Stimulated activated CD4-positive, alpha-beta T cell treated with anti-CD3 and anti-CD28 coated beads, TNF-alpha, amount 100 ng/mL, for 1 hour (primary cell): ENCODE measurements at regions not wholly inside any gene's neighbourhood (a gene's known extent, or its start where the extent isn't known, plus 50 kb on each side); places are given as distances from the start of the nearest gene placed in this dataset.

Experiments
- DNase-seq, 3 donors: peaks; one replicate each; pipeline ENCODE4 v3.0.0-alpha.2; 2020; ENCODE audit warnings: low read depth in 3 of 3, low spot score in 1 of 3

DNA sequence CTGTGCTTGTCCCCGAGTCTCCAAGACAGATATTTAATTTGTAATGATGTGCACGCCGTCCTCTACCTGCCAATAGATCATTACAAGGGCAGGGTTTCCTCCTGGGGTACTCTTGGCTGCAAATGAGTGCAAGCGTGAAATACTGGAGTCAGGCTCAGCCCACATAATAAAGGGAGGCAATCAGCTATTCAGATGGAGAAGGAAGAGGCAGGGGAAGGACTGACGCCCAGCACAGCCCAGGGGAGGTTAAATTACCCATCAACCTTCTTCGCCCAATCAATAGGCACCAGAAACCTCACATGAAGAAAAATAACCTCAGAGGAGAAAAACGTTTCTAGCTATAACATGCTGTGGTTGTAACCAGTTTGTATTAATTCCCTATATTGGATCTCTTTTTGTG is 544.9 kb upstream of the ADARB2 start:
- DNase-seq: no peak

DNA sequence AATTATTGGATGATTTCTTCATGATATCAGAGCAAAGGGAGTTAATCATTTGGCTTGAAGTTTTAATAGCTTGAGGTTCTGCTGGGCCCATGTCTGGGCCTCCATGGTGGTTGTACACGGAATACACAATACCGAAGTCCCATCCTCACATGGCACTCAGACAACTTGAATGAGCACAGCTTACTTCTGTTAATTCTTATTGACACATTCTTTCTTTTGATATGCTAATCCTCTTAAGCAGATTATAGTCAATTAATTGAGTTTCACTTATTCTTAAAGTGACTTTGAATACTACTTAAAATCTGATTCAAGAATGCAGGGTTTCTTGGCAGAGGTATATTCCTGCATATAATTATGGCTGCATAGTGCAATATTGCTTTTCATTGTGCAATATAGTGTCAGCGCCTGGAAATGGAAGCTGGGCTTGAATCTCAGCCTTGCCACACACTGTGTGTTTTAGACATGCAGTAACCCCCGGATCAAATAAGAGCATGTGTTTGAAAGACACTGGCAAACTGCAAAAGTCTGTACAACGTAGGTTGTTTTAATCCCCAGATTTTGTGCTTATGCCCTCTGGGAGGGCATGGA is 543.5 kb upstream of the ADARB2 start:
- no peak for DNase-seq

DNA sequence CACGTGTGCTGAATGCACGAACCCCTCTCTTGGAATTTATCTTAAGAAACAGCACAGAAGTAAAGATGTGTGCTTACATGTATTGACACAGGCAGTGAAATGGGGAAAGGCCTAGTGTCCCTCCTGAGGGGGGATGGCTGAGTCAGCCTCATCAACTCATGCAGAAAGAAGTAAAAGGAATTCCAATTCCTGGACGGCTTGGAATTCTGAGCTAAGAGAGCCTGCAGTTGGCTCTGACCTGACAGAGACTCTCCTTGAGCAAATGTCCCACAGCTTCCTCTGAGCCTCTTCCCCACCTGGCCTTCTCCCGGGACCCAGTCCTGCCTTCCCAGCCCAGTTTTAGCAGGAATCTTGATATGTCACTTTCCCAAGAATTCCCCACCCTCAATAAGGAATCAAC is 542.4 kb upstream of the ADARB2 start:
- no peak for DNase-seq

DNA sequence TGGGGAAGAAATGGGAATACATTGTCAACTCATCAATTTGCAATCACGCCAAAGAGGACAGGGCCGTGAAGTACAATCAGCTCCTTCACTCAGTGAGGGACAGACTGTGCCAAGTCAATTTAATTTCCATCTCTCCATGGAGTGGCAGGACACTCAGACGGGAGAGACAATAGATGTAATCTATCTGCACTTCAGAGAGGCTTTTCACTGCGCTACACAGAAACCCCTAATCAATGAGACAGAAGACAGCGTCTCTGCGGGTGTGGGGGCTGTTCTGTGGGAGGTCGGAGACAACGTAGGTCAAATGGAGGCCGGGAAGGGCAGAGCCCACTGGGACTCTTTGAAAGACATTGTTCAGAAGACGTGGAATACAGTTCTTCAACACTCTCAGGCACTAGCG is 541.0 kb upstream of the ADARB2 start:
- DNase-seq: no peak

DNA sequence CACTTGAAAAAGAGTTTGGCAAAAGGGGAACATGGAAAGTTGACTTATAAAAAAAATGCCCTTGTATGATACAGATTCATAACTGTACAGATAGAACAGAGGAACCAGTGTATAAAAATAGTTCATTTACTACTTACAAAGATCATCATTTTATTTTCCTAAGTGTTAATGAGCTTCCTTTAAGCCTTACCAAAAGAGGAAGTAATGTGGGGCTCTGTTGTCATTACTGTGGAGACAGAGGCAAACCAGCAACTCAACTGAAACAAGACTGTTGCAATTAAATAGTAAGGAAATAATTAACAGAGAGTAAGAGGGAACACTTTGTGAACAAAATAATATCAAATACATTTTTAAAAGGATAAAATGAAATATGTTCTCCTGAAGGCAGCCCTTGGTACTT is 526.2 kb upstream of the ADARB2 start:
- DNase-seq: no peak

DNA sequence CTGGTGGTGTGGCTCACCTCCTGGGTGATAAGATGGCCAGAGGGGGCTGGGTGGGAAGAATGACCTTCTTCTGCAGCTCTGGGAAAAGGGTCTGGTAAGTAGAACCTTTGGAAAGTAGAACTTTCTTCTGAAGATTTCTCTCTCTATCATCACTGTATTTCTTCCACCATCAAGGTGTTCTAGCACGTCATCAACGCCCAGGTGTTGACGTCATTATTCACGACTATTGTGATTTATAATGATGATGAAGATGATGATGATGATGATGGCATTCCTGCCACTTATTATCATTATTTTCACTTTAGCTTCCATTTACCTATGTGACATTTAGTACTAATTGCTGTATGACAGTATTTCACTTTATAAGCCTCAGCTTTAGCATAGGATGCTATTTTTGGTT is 525.6 kb upstream of the ADARB2 start:
- DNase-seq: no peak

DNA sequence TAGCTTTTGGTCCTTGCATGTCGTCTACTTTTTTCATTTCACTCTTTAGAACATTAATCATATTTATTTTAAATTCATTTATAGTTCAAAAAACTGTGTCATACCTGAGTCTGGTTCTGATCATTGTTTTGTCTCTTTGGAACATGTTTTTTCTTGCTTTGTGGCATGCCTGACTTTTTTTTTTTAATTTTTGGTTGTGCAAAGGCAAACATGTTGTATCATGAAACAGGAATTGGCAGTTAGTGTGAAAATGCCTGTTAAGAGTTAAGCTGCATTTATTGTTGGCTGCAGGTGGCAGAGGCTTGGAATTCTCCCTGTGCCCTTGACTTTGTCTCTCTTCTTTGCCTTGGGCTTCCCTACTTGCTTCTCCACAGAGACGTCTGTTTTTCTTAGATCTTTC is 525.0 kb upstream of the ADARB2 start:
- no peak for DNase-seq

DNA sequence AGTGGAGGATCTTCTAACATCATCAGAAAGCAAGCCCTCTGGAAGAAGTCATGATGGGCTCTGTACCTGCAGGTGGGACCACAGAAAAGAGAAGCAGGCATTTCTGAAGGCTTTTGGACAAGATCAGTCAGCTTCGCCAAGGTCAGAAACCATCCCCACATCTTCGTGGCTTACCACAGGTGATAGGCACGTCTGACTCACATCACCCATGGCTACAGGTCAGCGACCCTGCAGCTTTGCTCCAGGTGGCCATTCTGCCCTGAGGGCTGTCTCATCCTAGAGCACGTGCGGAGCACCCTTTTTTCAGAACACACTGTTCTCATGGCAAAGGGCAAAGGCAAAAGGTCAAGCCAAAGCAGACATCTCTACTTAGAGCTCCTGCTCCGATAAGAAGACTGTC is 518.9 kb upstream of the ADARB2 start:
- no peak for DNase-seq

DNA sequence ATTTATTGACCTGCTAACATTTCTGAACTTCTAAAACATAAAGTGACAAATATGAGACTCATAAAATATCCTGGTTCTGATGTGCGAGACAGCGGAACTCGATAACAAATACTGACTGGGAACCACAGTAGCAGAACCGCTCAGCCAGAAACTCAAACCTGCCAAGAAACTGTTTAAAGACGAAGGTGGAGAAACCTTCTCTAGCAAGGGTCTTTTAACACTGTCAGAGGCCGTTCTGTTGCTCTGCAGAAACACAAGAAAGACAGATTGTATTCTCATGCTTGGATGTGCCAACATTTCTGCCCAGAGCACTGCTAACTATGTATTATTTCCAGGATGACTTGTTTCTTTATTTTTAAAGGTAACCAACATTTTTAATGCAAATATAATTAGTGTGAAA is 514.8 kb upstream of the ADARB2 start:
- DNase-seq: no peak

DNA sequence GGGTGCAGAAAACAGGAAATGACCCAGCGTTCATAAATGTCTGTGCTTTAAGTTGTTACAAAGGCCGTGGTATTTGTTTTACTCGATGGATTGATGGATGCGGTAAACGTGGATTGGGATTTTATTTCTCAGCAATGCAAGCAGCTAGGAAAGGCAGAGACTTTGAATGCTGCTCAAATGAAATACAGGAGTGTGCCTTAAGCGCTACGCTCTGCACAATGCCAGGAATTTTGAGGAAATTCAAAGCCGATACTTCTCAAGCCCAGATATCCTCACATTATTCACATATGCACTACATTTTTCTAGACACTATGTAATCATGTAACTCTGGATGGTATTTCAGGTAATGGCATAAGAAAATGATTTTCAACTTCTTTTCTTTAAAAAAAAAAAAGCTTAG is 514.3 kb upstream of the ADARB2 start:
- no peak for DNase-seq

DNA sequence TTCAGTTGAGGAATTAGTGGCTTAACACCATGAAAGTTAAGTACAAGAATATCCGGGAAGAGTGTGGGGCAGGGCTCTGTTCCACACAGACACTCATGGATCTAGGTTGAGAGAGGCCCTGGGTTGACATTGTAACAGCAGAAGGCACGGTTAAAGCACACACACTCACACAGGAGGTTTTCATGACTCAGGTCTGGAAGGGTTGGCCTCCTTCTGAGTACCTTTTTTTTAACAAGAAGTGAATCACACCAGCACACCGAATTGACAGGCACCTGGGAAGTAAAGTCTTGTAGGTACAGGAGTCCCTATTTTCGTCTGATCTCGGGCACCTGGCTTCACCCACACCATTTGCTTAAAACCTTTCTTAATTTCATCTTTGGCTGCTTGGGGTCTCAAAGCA is 509.4 kb upstream of the ADARB2 start:
- no peak for DNase-seq

DNA sequence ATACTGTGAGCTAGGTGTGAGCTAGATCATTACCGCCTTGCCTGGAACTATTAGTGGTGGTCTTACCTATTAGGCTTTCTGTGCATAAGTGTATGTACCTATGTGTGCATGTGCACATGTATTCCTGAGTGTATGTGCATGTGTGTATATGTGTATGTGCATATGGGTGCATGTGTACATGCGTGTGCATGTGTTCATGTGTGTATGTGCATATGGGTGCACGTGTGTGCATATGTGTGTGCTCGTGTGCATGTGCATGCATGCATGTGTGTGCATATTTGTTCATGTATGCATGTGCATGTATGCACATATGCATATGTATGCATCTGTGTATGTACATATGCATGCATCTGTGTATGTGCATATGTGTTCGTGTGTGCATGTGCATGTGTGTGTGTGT is 508.3 kb upstream of the ADARB2 start:
- DNase-seq: no peak

DNA sequence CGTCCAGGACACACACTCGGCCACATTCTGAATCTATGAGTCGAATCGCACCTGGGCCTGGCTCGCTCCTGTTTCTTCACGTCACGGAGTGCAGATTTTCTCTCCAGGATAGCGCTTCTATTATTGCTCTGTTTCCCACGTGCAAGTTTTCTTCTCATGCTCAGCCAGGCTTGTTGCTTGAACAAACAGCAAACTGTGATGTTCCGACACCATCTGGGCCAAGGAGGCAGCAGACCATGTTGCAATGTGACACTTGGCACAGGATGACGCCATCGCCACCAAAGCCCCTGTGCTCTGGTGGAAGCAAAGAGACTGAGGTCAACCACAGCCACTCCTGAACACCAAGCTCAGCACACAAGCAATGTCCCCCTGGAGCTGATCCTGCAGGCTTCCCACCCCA is 507.1 kb upstream of the ADARB2 start:
- no peak for DNase-seq

DNA sequence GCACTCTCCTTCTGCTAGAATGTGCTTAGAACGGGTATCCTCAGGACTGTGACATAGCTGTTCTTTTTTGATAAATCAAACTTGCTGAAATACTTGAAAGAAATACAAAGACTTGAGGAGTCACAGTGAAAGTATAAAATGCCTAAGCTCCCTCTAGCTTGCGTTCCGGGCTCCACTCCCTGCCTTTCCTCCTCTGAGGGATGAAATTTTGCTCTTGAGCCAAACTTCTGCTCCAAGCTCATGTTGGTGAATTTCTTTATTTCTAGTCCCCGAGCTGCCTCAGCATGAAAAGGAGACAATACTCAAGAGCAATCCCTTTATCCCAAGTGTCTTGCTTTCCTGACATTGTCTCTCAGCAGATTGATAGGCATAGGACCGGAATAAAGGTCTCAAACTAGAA is 499.6 kb upstream of the ADARB2 start:
- no peak for DNase-seq

DNA sequence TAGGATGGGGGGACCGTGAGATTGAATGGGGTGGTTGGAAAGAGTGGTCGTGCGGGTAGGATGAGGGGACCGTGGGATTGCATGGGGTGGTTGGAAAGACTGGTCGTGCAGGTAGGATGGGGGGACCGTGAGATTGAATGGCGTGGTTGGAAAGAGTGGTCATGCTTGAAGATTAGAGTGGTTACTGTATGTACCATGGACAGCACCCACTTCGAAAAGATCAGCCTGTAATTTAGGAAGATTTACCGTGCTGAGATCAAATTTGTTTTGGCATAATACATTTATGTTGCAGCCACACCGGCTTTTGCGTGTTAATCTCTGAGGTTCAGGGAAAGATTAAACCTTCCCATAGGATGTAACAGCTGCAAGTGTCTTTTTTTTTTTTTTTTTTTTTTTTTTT is 495.2 kb upstream of the ADARB2 start:
- DNase-seq: no peak

DNA sequence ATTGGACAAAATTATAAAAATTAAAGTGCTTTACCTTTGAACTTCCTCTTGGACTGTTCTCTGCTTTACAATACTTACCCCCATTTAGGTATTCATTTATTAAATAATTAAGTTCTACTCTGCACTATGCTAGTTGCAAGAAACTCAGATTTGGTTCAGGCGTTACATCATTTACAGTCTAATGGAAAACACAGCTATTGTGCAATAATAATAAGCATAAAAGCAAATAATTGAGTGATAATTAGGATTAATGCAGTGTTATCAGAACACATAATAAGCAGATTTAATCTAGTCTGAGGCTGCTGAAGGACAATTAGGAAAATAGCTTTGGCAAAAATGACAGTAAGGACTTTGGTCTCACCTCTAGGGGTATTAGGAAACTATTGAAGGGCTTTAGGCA is 493.2 kb upstream of the ADARB2 start:
- no peak for DNase-seq

DNA sequence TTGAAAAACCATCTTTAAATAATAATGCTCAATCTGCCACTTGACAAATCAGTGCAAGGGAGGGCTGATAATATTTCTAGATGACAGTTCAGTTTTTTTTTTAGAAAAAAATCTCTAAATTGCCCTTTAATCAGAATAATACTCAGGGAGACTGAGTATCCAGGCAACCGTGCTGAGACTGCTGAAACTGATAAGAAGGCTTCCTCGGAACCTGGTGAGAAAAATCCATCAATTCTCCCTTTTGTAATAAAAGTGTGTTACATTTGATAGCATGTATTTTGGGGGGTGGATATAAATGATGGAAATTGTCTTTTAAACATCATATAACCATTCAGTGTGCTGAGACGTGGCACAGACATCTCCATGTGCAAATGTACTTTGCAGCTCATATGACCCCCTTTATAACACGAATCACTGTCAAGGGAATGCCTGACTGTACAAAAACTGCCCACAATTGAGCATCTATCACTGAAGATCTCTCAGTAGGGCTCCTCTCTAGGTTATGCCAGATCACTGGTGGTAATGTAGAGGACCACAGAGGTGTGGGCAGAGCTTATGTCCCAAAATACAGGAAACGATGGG is 491.1 kb upstream of the ADARB2 start:
- DNase-seq: no peak

DNA sequence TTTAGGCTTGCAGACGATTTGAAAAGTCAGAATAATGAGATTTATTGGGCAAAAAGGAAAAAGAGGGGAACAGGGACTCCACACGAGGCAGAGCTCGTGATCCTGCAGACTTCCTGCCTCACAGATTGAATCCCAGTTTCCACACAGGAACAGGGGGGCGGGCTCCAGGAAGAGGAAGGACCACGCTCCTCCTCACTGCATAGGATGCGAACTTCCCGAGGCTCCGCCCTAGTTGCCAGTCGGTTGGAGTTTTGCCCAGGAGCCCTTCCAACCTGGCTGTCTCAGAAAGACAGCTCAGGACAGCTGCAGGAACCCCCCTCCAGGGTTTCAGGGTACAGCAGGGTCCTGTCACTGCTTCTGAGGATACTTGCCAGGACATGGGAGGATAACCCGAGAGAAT is 488.3 kb upstream of the ADARB2 start:
- DNase-seq: no peak

DNA sequence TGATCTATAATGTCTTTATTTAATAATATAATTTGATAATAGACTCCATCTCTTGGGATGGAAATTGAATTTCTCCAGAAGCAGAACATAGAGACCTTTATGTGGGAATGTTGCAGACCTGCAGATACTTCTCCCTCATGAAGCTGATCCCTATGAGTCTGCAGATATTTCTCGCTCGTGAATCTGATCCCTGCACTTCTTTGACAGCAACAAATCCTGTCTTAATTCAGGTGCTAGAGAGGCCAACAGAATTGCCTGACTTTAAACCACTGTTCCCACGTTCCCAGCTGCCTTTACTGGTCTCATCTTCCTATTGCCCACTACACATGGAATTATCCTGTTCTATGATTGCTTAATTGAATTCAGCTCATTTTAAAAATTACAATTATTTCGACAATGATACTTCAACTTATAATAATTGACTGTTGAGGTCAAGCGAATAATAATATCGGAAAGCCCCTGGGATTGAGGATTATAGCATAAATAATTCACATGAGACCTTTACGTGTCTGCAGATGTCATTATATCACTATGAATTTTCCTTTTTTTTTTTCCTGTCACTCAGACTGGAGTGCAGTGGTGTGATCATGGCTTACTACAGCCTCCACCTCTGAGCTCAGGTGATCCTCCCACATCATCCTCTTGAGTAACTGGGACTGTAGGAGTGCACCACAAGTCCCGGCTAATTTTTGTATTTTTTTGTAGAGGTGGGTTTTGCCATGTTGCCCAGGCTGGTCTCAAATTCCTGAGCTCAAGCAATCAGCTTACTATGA is 486.4 kb upstream of the ADARB2 start:
- no peak for DNase-seq

DNA sequence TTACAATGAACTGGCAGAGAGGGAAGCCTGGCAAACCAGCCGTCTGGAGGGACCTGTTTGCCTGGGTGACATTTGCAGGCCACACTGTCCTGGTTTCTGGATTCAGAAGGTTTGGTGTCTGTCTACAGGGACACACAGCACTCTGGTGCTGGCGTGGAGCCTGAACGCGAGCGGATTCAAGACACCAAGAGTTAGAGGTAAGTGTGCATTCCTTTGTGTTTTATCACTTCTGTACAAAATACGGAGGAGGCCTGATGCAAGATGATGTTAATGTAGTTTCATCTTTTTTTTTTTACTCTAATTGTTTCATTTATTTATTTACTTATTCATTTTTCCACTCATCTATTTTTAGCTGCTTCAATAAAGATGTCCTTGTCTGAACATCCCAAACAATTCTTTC is 485.3 kb upstream of the ADARB2 start:
- DNase-seq: no peak

DNA sequence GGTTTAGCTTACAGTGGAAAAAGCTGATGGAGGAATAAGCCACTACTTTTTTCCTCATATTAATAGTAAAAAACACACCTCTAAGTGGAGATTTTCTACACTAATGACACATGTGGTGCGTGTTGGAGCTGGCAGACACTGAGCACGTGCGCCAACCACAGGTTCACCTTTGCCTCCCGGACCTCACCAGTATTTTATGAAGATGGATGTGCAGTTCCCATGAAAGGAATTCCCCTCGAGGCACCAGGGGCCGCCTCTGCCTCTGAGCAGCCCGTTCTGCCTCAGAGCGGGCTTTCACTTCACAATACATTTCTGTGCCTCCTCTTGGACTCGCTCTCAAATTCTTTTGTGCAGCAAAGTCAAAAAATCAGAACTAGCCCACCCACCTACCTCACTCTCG is 477.5 kb upstream of the ADARB2 start:
- no peak for DNase-seq

DNA sequence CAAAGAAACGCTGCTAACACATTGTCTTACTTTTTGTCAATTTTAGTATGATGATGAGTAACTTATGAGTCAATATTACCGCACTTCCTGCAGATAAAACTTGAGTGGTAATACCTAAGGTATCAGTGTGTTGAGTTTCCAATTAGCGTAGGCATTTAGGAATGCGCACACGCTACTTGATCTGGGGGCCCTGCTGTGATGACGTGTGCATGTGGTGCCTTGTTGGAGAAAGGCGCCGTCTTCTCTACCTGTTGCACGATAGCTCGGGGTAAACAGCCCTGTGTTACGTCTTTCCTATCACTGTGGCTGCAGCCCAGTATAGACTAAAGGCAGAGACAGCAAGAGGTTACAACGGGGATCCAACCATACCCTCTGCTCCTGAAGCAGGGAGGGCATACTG is 476.8 kb upstream of the ADARB2 start:
- no peak for DNase-seq

DNA sequence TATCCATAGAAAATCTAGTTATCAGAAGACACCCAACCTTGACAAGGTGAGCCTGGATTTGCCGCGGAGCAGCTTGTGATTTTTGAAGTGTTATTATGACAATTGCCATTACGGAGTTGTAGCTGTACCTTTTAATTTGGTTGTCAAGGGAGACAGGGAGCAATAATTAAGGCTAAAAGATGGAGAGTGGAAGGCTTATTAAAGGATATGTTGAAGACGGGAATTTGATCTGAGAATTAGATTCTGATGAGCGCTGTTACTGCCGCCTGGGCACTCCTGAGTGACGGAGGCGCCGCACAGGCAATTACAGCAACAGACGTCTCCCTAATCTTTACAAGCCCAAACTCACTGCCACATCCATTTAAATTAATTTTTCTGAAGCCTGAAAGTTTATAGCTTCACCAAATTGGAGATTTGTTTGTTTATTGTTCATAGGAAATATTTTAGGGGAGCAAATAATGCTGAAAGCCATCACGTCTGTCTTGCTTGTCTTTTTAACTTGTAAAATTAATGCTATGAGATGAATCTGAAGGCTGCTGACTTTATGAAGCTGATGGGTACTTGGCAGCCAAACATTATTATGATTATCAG is 475.0 kb upstream of the ADARB2 start:
- no peak for DNase-seq
